Ishikawa (cell line): ENCODE measurements at regions not wholly inside any gene's neighbourhood (a gene's known extent, or its start where the extent isn't known, plus 50 kb on each side); places are given as distances from the start of the nearest gene placed in this dataset.

Experiments
- CEBPB ChIP-seq: IDR thresholded peaks from 2 replicates; pipeline ENCODE4 v1.6.1; 2012
- CREB1 ChIP-seq: IDR thresholded peaks from 2 replicates; pipeline ENCODE4 v1.6.1; 2012; ENCODE audit warnings: low read depth
- EGR1 ChIP-seq: IDR thresholded peaks from 2 replicates; pipeline ENCODE4 v1.6.1; 2012
- EP300 ChIP-seq: IDR thresholded peaks from 2 replicates; pipeline ENCODE4 v1.6.1; 2012; ENCODE audit warnings: borderline replicate concordance
- FOXM1 ChIP-seq: IDR thresholded peaks from 2 replicates; pipeline ENCODE4 v1.6.1; 2012; ENCODE audit warnings: low read depth, borderline replicate concordance
- MAX ChIP-seq: IDR thresholded peaks from 2 replicates; pipeline ENCODE4 v1.6.1; 2012
- NFIC ChIP-seq: IDR thresholded peaks from 2 replicates; pipeline ENCODE4 v1.6.1; 2012
- RAD21 ChIP-seq: IDR thresholded peaks from 2 replicates; pipeline ENCODE4 v1.6.1; 2012; ENCODE audit warnings: low read depth
- REST ChIP-seq: IDR thresholded peaks from 2 replicates; pipeline ENCODE4 v1.6.1; 2012; ENCODE audit warnings: low read depth, mild to moderate bottlenecking
- TAF1 ChIP-seq: IDR thresholded peaks from 2 replicates; pipeline ENCODE4 v1.6.1; 2012; ENCODE audit warnings: low read depth, mild to moderate bottlenecking
- TCF12 ChIP-seq: IDR thresholded peaks from 2 replicates; pipeline ENCODE4 v1.6.1; 2012; ENCODE audit warnings: low read depth
- TEAD4 ChIP-seq: IDR thresholded peaks from 2 replicates; pipeline ENCODE4 v1.6.1; 2012
- USF1 ChIP-seq: IDR thresholded peaks from 2 replicates; pipeline ENCODE4 v1.6.1; 2012
- YY1 ChIP-seq: IDR thresholded peaks from 2 replicates; pipeline ENCODE4 v1.6.1; 2012; ENCODE audit warnings: low read depth
- ZBTB7A ChIP-seq: IDR thresholded peaks from 2 replicates; pipeline ENCODE4 v1.6.1; 2012; ENCODE audit warnings: low read depth

- TF ChIP-seq NFIC (no peak), USF1 (no peak), YY1 (no peak)
These were observed 66.9 kb upstream of the NEIL3 start for GRCh38 chr4:177242651-177243286.

- no peak for TF ChIP-seq REST
- no peak for TF ChIP-seq TEAD4
- TF ChIP-seq FOXM1 = no peak
- no peak for TF ChIP-seq NFIC
These were observed 62.8 kb upstream of the NEIL3 start for GRCh38 chr4:177246641-177247584.

GRCh38 chr4:177250056-177250696 lies 59.5 kb upstream of the NEIL3 start:
- TF ChIP-seq TAF1 (no peak), RAD21 (peak; percentile 98)

- TF ChIP-seq TEAD4 (no peak), RAD21 (no peak), TCF12 (no peak), CEBPB (no peak), REST (no peak), MAX (no peak), EP300 (no peak)
These were observed 58.4 kb upstream of the NEIL3 start for GRCh38 chr4:177251237-177251636.

- no peak for TF ChIP-seq MAX
- TF ChIP-seq RAD21 = no peak
- TF ChIP-seq YY1 = no peak
- no peak for TF ChIP-seq USF1
- no peak for TF ChIP-seq ZBTB7A
- no peak for TF ChIP-seq CEBPB
- no peak for TF ChIP-seq CREB1
These were observed 54.3 kb upstream of the NEIL3 start for GRCh38 chr4:177255359-177255758.

- TF ChIP-seq EP300 (no peak), MAX (no peak), CREB1 (no peak), ZBTB7A (no peak), RAD21 (no peak), TEAD4 (no peak), EGR1 (no peak), REST (no peak), USF1 (no peak), TAF1 (no peak)
These were observed 52.7 kb upstream of the NEIL3 start for GRCh38 chr4:177256950-177257349.
